Activated naive CD4-positive, alpha-beta T cell treated with anti-CD3 and anti-CD28 coated beads, Interleukin-2, amount 10 ng/mL, durations not matched to agents 7 days and 5 days (primary cell): ENCODE measurements at regions not wholly inside any gene's neighbourhood (a gene's known extent, or its start where the extent isn't known, plus 50 kb on each side); places are given as distances from the start of the nearest gene placed in this dataset.
"Not testable (repeated sequence)": the region's sequence is repeated elsewhere in the genome, so short reads cannot be mapped to it uniquely, and the experiment has no call there.

ENCODE experiments used
- CTCF ChIA-PET: fragments of 350-600 bp; sonication (Branson Sonifier 250); formaldehyde crosslinking; loops from one replicate; lab custom pipeline; 2021; ENCODE audit warnings: antibody characterized with exemption; lab: Charles Lee
- DNase-seq: peaks from one replicate; pipeline ENCODE4 v3.0.0-alpha.2; 2020
- H3K27ac Mint-ChIP-seq: one replicate; pipeline ENCODE4 v1.8.0; 2021; ENCODE audit warnings: mild to moderate bottlenecking, moderate library complexity, mixed read lengths
- H3K27me3 Mint-ChIP-seq: one replicate; pipeline ENCODE4 v1.8.0; 2021; ENCODE audit warnings: mild to moderate bottlenecking, mixed read lengths
- H3K36me3 Mint-ChIP-seq: one replicate; pipeline ENCODE4 v1.8.0; 2021; ENCODE audit warnings: mixed read lengths
- H3K4me1 Mint-ChIP-seq: one replicate; pipeline ENCODE4 v1.8.0; 2021; ENCODE audit warnings: mixed read lengths
- H3K4me3 Mint-ChIP-seq: one replicate; pipeline ENCODE4 v1.8.0; 2021; ENCODE audit warnings: mild to moderate bottlenecking, moderate library complexity, mixed read lengths
- H3K9me3 Mint-ChIP-seq: one replicate; pipeline ENCODE4 v1.8.0; 2021; ENCODE audit warnings: mixed read lengths

GRCh38 chr11:44379141-44380008 is 69.4 kb upstream of the ALX4 start:
- CTCF ChIA-PET = no interaction called here
- no peaks in the 10 kb centered on the region for H3K4me1 Mint-ChIP-seq
- H3K27me3 Mint-ChIP-seq = no peaks in the 10 kb centered on the region

GRCh38 chr11:44380009-44380313 is 70.0 kb upstream of the ALX4 start:
- CTCF ChIA-PET = no interaction called here
- no peaks in the 10 kb centered on the region for H3K27me3 Mint-ChIP-seq

More at GRCh38 chr11:44379141-44380008, 69.4 kb upstream of the ALX4 start:
- Mint-ChIP-seq H3K4me3 (no peak overlapping the region), H3K36me3 (no peaks in the 10 kb centered on the region), H3K9me3 (no peaks in the 10 kb centered on the region), H3K27ac (no peak overlapping the region)
- no peak for DNase-seq

DNA sequence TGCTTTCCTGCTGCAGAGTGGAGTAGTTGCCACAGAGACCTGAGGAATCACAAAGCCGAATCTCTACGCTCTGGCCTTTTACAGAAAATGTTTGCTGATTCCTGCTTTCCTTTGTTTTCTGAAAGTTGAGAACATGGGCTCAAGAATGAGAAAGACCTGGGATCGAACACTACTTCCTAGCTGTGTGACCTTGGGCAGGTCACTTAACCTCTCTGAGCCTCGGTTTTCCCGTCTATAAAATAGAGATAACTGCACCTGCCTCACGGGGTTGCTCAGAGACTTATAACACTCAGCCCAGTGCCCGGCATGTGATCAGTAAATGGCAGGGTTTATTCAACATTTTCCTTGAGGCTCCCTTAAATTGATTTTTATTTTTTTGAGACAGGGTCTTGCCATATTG is 70.9 kb upstream of the ALX4 start:
- H3K4me3 Mint-ChIP-seq = no peak overlapping the region
- no peaks in the 10 kb centered on the region for H3K36me3 Mint-ChIP-seq
- no peaks in the 10 kb centered on the region for H3K4me1 Mint-ChIP-seq
- no peak for DNase-seq
- CTCF ChIA-PET = no interaction called here
- peaks cover 5% of the 10 kb centered on the region for H3K27me3 Mint-ChIP-seq
- no peak overlapping the region for H3K27ac Mint-ChIP-seq
- H3K9me3 Mint-ChIP-seq = no peaks in the 10 kb centered on the region

More at GRCh38 chr11:44380009-44380313, 70.0 kb upstream of the ALX4 start:
- Mint-ChIP-seq H3K27ac (no peak overlapping the region), H3K4me3 (no peak overlapping the region), H3K36me3 (no peaks in the 10 kb centered on the region), H3K4me1 (no peaks in the 10 kb centered on the region), H3K9me3 (no peaks in the 10 kb centered on the region)
- no peak for DNase-seq

DNA sequence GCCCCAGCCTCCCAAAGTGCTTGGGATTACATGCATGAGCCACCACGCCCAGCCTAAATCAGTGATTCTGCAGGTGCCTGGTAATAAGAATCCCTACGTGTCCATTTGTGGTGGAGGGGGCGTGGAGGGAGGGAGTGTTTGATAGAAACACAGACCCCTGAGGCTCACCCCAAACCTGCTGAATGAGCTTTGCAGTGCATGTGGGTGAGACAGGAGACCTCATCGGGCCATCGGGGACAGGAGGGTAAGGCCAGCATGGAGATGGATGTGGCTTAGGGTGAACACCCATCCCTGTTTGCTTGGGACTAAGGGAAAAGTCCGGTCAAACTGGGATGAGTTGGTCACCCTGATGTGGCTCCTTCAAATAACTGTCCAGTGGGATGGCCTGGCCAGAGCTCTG is 71.3 kb upstream of the ALX4 start:
- Mint-ChIP-seq H3K27me3 (peaks cover 7% of the 10 kb centered on the region), H3K4me3 (no peak overlapping the region), H3K9me3 (no peaks in the 10 kb centered on the region), H3K36me3 (no peaks in the 10 kb centered on the region), H3K4me1 (no peaks in the 10 kb centered on the region), H3K27ac (no peak overlapping the region)
- CTCF ChIA-PET = no interaction called here
- no peak for DNase-seq

DNA sequence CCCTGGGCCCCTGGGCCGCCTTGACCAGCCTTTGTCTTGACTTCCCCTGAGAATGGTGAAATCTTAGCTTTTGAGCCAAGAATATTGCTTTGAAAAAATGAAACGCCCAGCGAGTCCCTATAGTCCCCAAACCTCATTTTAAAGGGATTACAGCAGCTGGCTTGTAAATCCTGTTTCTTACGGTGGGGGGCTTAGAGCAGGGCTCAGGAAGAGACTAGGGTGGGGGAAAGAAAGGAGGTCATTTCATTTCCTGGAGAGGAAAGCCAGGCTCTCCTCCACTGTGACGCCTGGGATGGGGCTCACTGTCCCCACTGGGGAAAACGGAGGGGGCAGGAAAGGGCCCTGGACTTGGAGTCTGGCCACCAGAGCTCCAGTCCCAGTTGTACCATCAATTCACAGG is 72.2 kb upstream of the ALX4 start:
- Mint-ChIP-seq H3K4me1 (no peaks in the 10 kb centered on the region), H3K4me3 (no peak overlapping the region), H3K27me3 (peaks cover 7% of the 10 kb centered on the region), H3K27ac (no peak overlapping the region), H3K36me3 (no peaks in the 10 kb centered on the region), H3K9me3 (no peaks in the 10 kb centered on the region)
- DNase-seq = no peak
- CTCF ChIA-PET = no interaction called here

DNA sequence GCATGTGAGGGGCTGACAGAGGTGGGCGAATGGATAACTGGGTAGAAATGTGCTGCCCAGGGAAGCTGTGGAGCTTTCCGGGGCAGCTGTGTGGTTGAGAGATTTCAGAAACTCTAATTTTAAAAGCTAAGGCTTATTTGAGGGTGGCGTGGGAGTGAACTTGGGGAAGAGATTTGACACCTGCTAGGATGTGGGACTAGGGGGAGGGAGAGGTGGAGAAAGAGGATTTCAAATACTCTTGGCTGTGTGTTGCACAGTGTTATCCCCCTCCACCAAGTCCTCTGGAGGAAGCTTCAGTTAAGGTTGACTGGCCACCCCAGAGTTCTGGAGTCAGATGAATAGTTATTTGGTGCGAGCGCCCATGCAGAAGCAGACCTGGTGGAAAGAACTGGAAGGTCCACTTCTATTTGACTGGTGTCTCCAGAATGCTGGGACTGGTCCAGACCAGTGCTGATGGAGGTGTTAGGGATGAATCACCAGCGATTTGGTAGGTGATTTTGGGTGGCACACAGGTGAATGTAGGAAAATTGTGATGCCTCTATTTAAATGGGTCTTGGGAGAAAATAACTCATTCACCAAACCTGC is 72.8 kb upstream of the ALX4 start:
- Mint-ChIP-seq H3K36me3 (no peaks in the 10 kb centered on the region), H3K4me3 (no peak overlapping the region), H3K9me3 (no peaks in the 10 kb centered on the region), H3K27ac (no peak overlapping the region), H3K4me1 (no peaks in the 10 kb centered on the region), H3K27me3 (peaks cover 7% of the 10 kb centered on the region)
- CTCF ChIA-PET = no interaction called here
- DNase-seq = no peak

DNA sequence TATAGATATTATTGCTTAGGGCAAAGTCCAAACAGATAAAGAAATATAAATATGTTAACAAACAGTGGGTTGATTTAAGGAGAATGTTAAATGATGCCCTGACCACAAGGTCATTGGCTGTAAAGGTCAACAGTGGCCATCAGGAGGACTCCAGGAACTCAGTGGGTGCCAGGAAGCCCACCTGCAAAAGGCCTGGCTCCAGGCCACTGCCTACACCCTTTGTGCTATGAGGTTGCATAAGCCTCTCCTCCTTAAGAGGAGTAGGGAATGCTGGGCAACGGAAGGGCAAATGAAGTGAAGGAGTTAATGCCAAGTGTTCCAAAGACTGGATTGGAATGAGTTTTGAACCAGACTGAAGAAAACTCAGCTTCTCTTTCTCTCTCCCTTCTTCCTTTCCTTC is 73.3 kb upstream of the ALX4 start:
- Mint-ChIP-seq H3K27me3 (peaks cover 7% of the 10 kb centered on the region), H3K36me3 (no peaks in the 10 kb centered on the region), H3K9me3 (no peaks in the 10 kb centered on the region), H3K4me1 (no peaks in the 10 kb centered on the region), H3K27ac (no peak overlapping the region), H3K4me3 (no peak overlapping the region)
- no peak for DNase-seq
- CTCF ChIA-PET = no interaction called here

DNA sequence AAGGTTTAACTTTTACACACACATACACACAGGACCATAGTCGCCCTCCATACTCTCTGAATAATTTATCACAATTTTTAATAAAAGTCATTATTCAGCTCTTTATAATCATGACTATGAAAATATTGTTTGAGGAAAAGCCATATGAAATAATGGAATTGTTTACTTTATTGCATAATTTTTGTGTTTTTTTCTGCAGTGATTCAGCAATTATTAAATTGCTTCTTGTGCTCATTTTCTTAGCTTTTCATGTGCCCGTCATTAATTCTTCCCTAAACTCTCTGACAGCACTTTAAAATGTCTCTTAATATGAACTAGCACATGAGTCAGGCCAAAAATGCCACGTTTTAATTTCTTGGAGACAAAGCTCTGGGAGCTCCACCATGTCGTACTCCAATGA is 77.5 kb upstream of the ALX4 start:
- no peaks in the 10 kb centered on the region for H3K36me3 Mint-ChIP-seq
- no peaks in the 10 kb centered on the region for H3K4me1 Mint-ChIP-seq
- peaks cover 21% of the 10 kb centered on the region for H3K27me3 Mint-ChIP-seq
- H3K27ac Mint-ChIP-seq = no peak overlapping the region
- H3K9me3 Mint-ChIP-seq = peaks cover 2% of the 10 kb centered on the region
- CTCF ChIA-PET = no interaction called here
- H3K4me3 Mint-ChIP-seq = no peak overlapping the region
- DNase-seq = no peak

GRCh38 chr11:44387825-44388224 is 77.9 kb upstream of the ALX4 start:
- Mint-ChIP-seq H3K27ac (no peak overlapping the region), H3K27me3 (peaks cover 21% of the 10 kb centered on the region), H3K4me3 (no peak overlapping the region), H3K36me3 (no peaks in the 10 kb centered on the region), H3K9me3 (peaks cover 2% of the 10 kb centered on the region), H3K4me1 (no peaks in the 10 kb centered on the region)
- CTCF ChIA-PET = no interaction called here
- DNase-seq = no peak

DNA sequence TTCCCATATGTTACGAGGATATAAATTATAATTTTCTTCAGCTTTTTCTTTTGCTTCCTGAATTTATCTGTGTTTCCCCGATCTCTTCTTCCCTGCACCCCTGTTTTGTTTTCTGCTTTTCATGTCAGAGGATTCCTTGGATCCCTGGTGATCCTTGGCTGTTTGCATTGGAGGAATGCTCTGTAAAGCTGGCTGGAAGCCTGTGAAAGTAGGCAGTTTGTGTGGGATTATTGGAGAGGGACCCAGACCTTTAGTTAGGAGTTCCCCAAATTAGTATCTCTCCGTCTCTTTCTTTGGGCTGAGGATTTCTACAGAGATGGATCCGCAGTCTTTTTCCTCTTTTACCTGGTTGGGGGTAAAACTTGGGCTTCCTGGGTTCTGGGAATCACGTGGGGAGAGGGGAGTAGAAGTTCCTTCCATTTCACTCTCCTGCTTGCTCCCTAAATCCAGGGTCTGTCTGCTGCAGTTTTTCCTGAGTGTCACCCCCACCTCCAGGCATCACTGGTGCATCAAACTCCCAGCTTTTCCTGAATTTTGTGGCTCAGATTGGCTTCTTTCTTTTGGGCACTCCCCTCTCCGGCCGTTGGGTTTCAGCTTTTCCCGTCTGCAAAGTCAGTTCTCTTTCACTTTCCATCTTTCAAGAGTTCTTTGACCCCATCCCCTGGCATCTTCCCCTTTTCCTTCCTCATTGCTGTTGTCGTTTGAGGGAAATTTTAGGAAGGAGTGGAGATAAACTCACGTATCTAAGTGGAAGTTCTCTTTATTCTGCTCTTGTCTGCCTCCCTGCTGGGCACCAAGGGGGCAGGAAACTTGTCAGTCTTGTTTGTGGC is 79.1 kb upstream of the ALX4 start:
- Mint-ChIP-seq H3K9me3 (peaks cover 2% of the 10 kb centered on the region), H3K36me3 (no peaks in the 10 kb centered on the region), H3K27ac (no peak overlapping the region), H3K4me1 (no peaks in the 10 kb centered on the region), H3K4me3 (no peak overlapping the region), H3K27me3 (peaks cover 23% of the 10 kb centered on the region)
- CTCF ChIA-PET = no interaction called here
- DNase-seq = no peak

- peaks cover 25% of the 10 kb centered on the region for H3K27me3 Mint-ChIP-seq
- CTCF ChIA-PET = no interaction called here
- no peak overlapping the region for H3K4me3 Mint-ChIP-seq
- no peaks in the 10 kb centered on the region for H3K36me3 Mint-ChIP-seq
- H3K27ac Mint-ChIP-seq = no peak overlapping the region
- H3K9me3 Mint-ChIP-seq = peaks cover 2% of the 10 kb centered on the region
- H3K4me1 Mint-ChIP-seq = no peaks in the 10 kb centered on the region
- DNase-seq = no peak
These were observed 80.1 kb upstream of the ALX4 start for GRCh38 chr11:44389963-44390605.

- H3K4me1 Mint-ChIP-seq, H3K4me3 Mint-ChIP-seq, H3K36me3 Mint-ChIP-seq, H3K9me3 Mint-ChIP-seq, CTCF ChIA-PET, H3K27ac Mint-ChIP-seq, DNase-seq: not testable (repeated sequence)
- H3K27me3 Mint-ChIP-seq = peaks cover 18% of the 10 kb centered on the region
These were observed 81.1 kb upstream of the ALX4 start for GRCh38 chr11:44391004-44391403.

GRCh38 chr11:44396746-44397145 is 86.8 kb upstream of the ALX4 start:
- DNase-seq, H3K27ac Mint-ChIP-seq, H3K9me3 Mint-ChIP-seq, H3K4me3 Mint-ChIP-seq, H3K4me1 Mint-ChIP-seq, CTCF ChIA-PET, H3K36me3 Mint-ChIP-seq: not testable (repeated sequence)
- peaks cover 18% of the 10 kb centered on the region for H3K27me3 Mint-ChIP-seq

DNA sequence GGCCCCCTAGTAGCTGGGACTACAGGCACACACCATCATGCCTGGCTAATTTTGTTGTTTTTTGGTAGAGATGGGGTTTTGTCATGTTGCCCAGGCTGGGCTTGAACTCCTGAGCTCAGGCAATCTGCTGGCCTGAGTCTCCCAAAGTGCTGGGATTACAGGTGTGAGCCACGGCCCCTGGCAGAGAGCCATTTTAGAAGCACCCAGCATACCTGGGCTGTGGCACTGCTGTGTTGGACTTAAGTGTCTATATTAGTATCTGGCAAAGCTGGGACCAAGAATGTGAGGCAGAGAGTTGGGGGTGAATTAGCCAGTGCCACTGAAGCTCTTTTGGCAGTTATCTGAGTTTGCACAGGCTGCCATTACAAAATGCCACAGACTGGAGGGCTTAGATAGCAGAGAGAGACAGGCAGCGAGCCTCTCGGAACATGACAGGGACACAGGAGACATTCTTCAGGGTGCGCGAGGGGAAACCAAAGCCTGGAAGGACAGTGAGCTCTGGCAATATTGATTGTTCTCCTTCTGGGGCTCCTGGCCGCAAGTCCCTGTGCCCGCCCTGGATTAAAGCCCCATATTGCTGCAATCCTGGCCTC is 87.7 kb upstream of the ALX4 start:
- Mint-ChIP-seq H3K9me3 (no peaks in the 10 kb centered on the region), H3K4me3 (no peak overlapping the region), H3K27ac (no peak overlapping the region), H3K4me1 (peaks cover 2% of the 10 kb centered on the region), H3K27me3 (peaks cover 18% of the 10 kb centered on the region), H3K36me3 (no peaks in the 10 kb centered on the region)
- no peak for DNase-seq
- CTCF ChIA-PET = no interaction called here
